OCI-M2 (cell line): ENCODE measurements at regions not wholly inside any gene's neighbourhood (a gene's known extent, or its start where the extent isn't known, plus 50 kb on each side); places are given as distances from the start of the nearest gene placed in this dataset.

Source experiments
- DNase-seq: peaks from one replicate; lab custom pipeline; 2025; ENCODE audit not compliant: unreplicated experiment; lab: John Stamatoyannopoulos, UW

GRCh38 chr4:13250263-13250662, 233.9 kb downstream of the RAB28 start:
- no peak for DNase-seq

DNA sequence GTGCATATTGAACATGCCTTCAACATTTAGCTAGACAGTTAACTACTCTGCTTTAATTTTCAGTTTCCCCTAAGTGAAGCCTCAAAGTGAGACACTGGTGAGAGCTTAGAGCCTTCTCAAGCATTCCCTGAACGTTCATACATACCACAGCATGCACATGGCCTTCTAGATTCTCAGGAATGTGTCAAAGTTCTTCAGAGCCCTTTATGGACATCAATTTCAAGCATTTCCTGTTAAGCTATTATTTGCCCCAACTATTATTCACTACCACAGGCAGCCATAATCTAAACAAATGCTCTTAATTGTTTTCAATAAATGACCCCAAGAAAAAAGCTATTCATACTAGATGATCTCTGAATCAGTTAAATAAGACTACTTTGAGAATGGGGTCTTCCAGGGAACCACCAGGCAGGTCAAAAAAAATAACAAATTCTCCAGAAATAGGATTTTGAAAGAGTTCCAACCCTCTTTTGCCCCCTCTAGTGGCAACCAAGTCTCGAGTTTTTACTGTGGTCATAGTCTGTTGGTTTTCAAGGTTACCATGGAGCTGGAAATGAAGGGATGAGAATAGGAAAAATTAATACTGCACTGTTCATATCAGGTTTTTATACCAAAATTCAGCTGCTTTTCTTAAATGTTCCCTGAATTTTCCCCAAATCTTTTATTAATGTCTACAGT, 235.4 kb downstream of the RAB28 start:
- DNase-seq = no peak

DNA sequence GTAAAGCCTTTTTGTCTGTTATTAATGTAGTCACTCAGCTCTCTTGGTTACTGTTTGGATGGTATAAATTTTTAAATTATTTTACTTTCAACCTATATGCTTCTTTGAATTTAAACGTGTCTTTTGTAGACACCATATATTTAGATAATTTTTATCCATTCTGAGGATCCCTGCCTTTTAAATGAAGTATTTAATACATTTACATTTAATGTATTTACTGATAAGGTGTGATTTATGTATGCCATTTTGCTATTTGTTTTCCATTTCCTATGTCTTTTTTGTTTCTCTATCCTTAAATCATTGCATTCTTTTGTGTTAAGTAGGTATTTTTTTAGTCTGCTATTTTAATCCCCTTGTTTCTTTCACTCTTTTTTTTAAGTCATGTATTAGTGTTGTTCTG, 238.0 kb downstream of the RAB28 start:
- DNase-seq = no peak

DNA sequence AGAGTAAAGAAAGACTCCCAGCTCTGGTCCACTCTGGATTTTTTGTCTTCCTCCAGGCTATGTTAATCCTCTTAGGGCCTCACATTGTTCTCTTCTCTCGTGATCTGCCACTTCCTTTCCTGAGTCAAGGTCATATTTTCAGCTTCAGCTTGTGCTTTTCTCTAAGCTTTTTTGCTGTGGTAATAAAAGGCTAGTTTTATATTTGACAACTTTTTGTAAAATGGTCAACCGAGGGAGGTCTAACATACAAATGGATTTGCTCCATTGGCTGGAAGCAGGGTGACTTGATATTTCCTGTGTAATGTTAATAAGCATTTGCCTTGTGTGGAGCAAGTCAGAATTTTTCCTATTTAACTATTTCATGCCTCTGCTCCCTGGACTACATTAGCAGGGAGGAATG, 239.7 kb downstream of the RAB28 start:
- DNase-seq = no peak

DNA sequence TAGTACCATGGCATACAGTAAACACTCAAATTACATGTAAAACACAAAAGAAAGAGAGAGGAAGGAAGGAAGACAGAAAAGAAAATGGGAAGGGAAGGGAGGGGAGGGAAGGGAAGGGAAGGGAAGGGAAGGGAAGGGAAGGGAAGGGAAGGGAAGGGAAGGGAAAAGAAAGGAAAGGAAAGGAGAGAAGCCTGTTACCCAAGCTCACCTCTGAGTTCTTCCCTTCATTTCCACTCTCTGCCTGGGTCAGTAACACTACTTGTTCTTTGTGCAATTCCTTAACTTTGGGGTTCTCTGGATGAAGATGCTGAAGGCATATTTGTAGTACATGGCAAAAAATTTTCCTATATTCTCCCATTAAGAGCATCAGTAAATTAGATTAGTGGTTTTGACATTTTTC, 241.0 kb downstream of the RAB28 start:
- DNase-seq = no peak

GRCh38 chr4:13240066-13240465, 244.1 kb downstream of the RAB28 start:
- DNase-seq = no peak

DNA sequence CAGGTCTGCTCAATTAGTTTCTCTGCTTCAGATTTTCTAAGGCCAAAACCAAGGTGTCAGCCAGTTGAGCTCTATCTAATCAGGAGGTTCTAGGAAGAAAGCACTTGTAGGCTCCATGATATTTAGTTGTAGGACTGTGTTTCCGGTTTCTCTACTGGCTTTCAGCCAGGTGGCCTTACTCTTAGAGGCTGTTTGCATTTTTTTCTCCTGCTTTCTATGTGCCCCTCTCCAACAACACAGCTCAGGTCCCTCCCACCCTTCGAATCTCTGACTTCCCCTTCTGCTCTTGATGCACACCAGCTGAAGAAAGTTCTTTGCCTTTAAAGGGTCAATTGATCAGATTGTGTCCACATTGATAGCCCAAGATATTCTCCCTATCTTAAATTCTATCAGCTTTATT, 245.2 kb downstream of the RAB28 start:
- DNase-seq = no peak

- no peak for DNase-seq
Measured at GRCh38 chr4:13236485-13236884, 247.7 kb downstream of the RAB28 start.

- DNase-seq = no peak
Measured at GRCh38 chr4:13233755-13234154, 250.4 kb downstream of the RAB28 start.

GRCh38 chr4:13219971-13220370, 264.2 kb downstream of the RAB28 start:
- no peak for DNase-seq

DNA sequence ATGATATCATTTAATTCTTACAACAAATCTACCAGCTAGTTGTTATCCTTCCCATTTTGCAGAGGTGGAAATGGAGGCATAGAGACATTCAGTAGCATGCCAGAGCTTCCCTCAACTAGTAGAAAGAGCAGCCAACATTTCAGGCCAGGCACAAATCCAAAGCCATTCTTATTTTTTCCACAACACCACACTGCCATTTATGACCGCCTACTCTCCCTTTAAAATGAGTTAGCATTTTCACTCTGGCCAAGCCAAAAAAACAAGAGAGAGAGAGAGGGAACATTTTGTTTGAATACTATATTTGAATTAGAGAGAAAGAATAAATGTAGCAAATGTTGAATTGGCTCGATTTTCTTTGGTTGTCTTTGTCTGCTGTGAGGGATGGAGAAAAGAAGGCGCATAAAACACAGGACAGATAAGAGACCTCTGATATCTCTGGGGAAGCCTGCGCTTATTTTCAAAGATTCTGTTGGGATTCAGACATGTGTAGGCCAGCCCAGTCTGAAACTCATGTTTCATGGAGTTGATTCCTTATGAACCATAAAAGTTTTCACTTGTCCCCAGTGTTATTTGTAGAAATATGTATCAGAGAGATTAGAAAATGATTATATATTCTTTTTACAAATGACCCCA, 265.7 kb downstream of the RAB28 start:
- no peak for DNase-seq

GRCh38 chr4:13215560-13215959, 268.6 kb downstream of the RAB28 start:
- DNase-seq = no peak

- no peak for DNase-seq
Measured at GRCh38 chr4:13212936-13213335, 271.2 kb downstream of the RAB28 start.

GRCh38 chr4:13209600-13209999, 274.5 kb downstream of the RAB28 start:
- no peak for DNase-seq

GRCh38 chr4:13208558-13209193, 275.5 kb downstream of the RAB28 start:
- no peak for DNase-seq

GRCh38 chr4:13207226-13207625, 276.9 kb downstream of the RAB28 start:
- no peak for DNase-seq

GRCh38 chr4:13203101-13203500, 281.0 kb downstream of the RAB28 start:
- DNase-seq = no peak

- no peak for DNase-seq
Measured at GRCh38 chr4:13202701-13203100, 281.4 kb downstream of the RAB28 start.

DNA sequence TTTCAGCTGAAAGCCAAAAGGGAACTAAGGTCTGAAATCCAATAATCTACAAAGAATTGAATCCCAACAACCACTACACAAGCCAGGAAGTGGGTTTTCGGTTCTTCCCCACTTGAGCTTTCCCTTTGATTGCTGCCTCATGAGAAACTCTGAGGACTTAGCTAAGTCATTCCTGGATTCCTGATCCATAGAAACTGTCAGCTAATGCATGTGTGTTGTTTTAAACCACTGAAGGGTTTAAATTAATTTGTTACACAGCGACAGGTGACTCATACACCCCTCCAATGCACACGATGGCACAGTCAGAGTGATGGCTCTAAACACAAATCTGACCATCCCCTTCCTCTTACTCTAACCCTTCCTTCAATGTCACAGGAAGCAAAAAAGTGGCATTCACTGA, 282.9 kb downstream of the RAB28 start:
- no peak for DNase-seq

- DNase-seq = no peak
Measured at GRCh38 chr4:13196721-13197120, 287.4 kb downstream of the RAB28 start.

- DNase-seq = no peak
Measured at GRCh38 chr4:13193662-13194061, 290.5 kb downstream of the RAB28 start.

GRCh38 chr4:13190093-13190721, 293.9 kb downstream of the RAB28 start:
- DNase-seq = no peak
